ENCODE measurements at regions not wholly inside any gene's neighbourhood (a gene's known extent, or its start where the extent isn't known, plus 50 kb on each side); places are given as distances from the start of the nearest gene placed in this dataset.
"Not testable (repeated sequence)": the region's sequence is repeated elsewhere in the genome, so short reads cannot be mapped to it uniquely, and the experiment has no call there.

- no peaks in the 10 kb centered on the region for H3K4me1 ChIP-seq
- WGBS, 5 donors, result 63 to 79% (median 70%) methylated on average over 4 of the region's 4 CpGs
- intact Hi-C loops (cut with DNase I; ENCODE audit: low total_unique reads), result no loop called here
- no peaks in the 10 kb centered on the region for H3K36me3 ChIP-seq
- no peak overlapping the region for H3K4me3 ChIP-seq
- DNase-seq, result no peak
- no peaks in the 10 kb centered on the region for H3K9me3 ChIP-seq
- H3K27me3 ChIP-seq (replicated peaks in 1 of 7), result peaks cover 0 to 13% (median 0%) of the 10 kb centered on the region in 7 donors
- no peak for TF ChIP-seq POLR2A (IDR thresholded peaks at IDR 0.05)
- no peak for TF ChIP-seq POLR2AphosphoS5 (IDR thresholded peaks at IDR 0.05)
- H3K27ac ChIP-seq, result no peak overlapping the region
Observed at GRCh38 chr15:62278534-62278933, 113.4 kb upstream of the C2CD4B start.

DNA sequence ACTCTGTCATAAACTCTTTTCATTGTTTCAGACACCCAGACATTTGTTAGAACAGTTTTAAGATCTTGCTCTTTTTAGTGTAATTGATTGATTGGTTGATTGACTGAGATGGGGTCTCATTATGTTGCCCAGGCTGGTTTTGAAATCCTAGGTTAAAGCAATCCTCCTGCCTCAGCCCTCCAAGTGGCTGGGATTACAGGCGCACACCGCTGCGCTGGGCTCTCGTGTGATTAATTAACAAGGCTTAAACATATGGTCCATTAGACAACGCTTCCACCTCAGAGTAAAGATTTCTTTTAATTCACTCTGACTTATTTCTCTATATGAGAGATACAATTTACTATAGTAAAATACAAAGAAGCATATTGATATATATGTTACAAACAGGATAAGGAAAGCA lies 114.0 kb upstream of the C2CD4B start:
- H3K36me3 ChIP-seq, result no peaks in the 10 kb centered on the region
- 89 to 94% (median 92%) methylated on average over 5 of the region's 5 CpGs for WGBS, 5 donors

GRCh38 chr15:62280625-62281024 lies 115.5 kb upstream of the C2CD4B start:
- 81 to 90% (median 84%) methylated on average over 5 of the region's 5 CpGs for WGBS, 5 donors
- no peaks in the 10 kb centered on the region for H3K36me3 ChIP-seq
- no peak for DNase-seq
- no peaks in the 10 kb centered on the region for H3K9me3 ChIP-seq
- peaks cover 0 to 13% (median 0%) of the 10 kb centered on the region in 7 donors for H3K27me3 ChIP-seq (replicated peaks in 1 of 7)
- H3K4me3 ChIP-seq, result no peak overlapping the region
- no peak overlapping the region for H3K27ac ChIP-seq
- H3K4me1 ChIP-seq, result no peaks in the 10 kb centered on the region
- intact Hi-C loops (cut with DNase I; ENCODE audit: low total_unique reads), result no loop called here
- TF ChIP-seq POLR2A (IDR thresholded peaks at IDR 0.05), result no peak

More for the DNA sequence above, 114.0 kb upstream of the C2CD4B start:
- H3K27ac ChIP-seq, result no peak overlapping the region
- H3K9me3 ChIP-seq, result no peaks in the 10 kb centered on the region
- H3K27me3 ChIP-seq (replicated peaks in 1 of 7), result peaks cover 0 to 13% (median 0%) of the 10 kb centered on the region in 7 donors
- intact Hi-C loops (cut with DNase I; ENCODE audit: low total_unique reads), result no loop called here
- TF ChIP-seq POLR2AphosphoS5 (IDR thresholded peaks at IDR 0.05), result no peak
- TF ChIP-seq, protein P1, sequence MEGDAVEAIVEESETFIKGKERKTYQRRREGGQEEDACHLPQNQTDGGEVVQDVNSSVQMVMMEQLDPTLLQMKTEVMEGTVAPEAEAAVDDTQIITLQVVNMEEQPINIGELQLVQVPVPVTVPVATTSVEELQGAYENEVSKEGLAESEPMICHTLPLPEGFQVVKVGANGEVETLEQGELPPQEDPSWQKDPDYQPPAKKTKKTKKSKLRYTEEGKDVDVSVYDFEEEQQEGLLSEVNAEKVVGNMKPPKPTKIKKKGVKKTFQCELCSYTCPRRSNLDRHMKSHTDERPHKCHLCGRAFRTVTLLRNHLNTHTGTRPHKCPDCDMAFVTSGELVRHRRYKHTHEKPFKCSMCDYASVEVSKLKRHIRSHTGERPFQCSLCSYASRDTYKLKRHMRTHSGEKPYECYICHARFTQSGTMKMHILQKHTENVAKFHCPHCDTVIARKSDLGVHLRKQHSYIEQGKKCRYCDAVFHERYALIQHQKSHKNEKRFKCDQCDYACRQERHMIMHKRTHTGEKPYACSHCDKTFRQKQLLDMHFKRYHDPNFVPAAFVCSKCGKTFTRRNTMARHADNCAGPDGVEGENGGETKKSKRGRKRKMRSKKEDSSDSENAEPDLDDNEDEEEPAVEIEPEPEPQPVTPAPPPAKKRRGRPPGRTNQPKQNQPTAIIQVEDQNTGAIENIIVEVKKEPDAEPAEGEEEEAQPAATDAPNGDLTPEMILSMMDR (IDR thresholded peaks at IDR 0.05 in 8 of 11, conservative IDR thresholded peaks at IDR 0.05 in 3 of 11), result no peak
- no peak for TF ChIP-seq POLR2A (IDR thresholded peaks at IDR 0.05)
- DNase-seq, result no peak
- no peak overlapping the region for H3K4me3 ChIP-seq
- H3K4me1 ChIP-seq, result no peaks in the 10 kb centered on the region

DNA sequence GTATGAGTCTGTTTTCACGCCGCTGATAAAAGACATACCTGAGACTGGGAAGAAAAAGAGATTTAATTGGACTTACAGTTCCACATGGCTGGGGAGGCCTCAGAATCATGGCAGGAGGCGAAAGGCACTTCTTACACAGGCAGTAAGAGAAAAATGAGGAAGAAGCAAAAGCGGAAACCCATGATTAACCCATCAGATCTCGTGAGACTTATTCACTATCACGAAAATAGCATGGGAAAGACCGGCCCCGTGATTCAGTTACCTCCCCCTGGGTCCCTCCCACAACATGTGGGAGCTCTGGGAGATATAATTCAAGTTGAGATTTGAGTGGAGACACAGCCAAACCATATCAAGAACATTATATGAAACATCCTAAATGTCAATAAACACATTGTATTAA lies 116.7 kb upstream of the C2CD4B start:
- H3K27ac ChIP-seq; H3K4me1 ChIP-seq; H3K9me3 ChIP-seq; DNase-seq; H3K36me3 ChIP-seq; intact Hi-C loops (cut with DNase I; ENCODE audit: low total_unique reads); H3K4me3 ChIP-seq: not testable (repeated sequence)
- 78 to 85% (median 82%) methylated on average over 8 of the region's 8 CpGs for WGBS, 5 donors
- H3K27me3 ChIP-seq (replicated peaks in 1 of 7), result peaks cover 0 to 12% (median 4%) of the 10 kb centered on the region in 7 donors

GRCh38 chr15:62287066-62287857 lies 122.2 kb upstream of the C2CD4B start:
- Histone ChIP-seq H3K4me3 (no peak overlapping the region), H3K9me3 (no peaks in the 10 kb centered on the region), H3K27me3 (replicated peaks in 1 of 7) (peaks cover 0 to 21% (median 4%) of the 10 kb centered on the region in 7 donors), H3K27ac (no peak overlapping the region), H3K36me3 (no peaks in the 10 kb centered on the region), H3K4me1 (no peaks in the 10 kb centered on the region)
- DNase-seq, result no peak
- TF ChIP-seq POLR2AphosphoS5 (IDR thresholded peaks at IDR 0.05), result no peak
- WGBS, 5 donors, result 83 to 87% (median 84%) methylated on average over 4 of the region's 4 CpGs
- intact Hi-C loops (cut with DNase I; ENCODE audit: low total_unique reads), result no loop called here

GRCh38 chr15:62288361-62289017 lies 123.4 kb upstream of the C2CD4B start:
- WGBS, 5 donors, result 77 to 92% (median 89%) methylated on average over 6 of the region's 6 CpGs
- intact Hi-C loops (cut with DNase I; ENCODE audit: low total_unique reads), result no loop called here

More at GRCh38 chr15:62288361-62289017, 123.4 kb upstream of the C2CD4B start:
- no peak overlapping the region for H3K4me3 ChIP-seq
- peaks cover 0 to 21% (median 4%) of the 10 kb centered on the region in 7 donors for H3K27me3 ChIP-seq (replicated peaks in 1 of 7)
- DNase-seq, result no peak
- H3K36me3 ChIP-seq, result no peaks in the 10 kb centered on the region
- H3K9me3 ChIP-seq, result no peaks in the 10 kb centered on the region
- no peak overlapping the region for H3K27ac ChIP-seq
- no peaks in the 10 kb centered on the region for H3K4me1 ChIP-seq
- TF ChIP-seq, protein P1 (IDR thresholded peaks at IDR 0.05 in 8 of 11, conservative IDR thresholded peaks at IDR 0.05 in 3 of 11), result no peak
- no peak for TF ChIP-seq POLR2AphosphoS5 (IDR thresholded peaks at IDR 0.05)
- no peak for TF ChIP-seq POLR2A (IDR thresholded peaks at IDR 0.05)
